KMS-11 (cell line): ENCODE measurements at regions not wholly inside any gene's neighbourhood (a gene's known extent, or its start where the extent isn't known, plus 50 kb on each side); places are given as distances from the start of the nearest gene placed in this dataset.

Source experiments
- H2AFZ ChIP-seq: fragments of 200-600 bp; sonication (generic); 2 replicates; pipeline ENCODE4 v1.6.1; 2016; ENCODE audit warnings: antibody characterized with exemption, mixed run types, low read depth
- H3K27ac ChIP-seq: fragments of 200-600 bp; sonication (generic); 2 replicates; pipeline ENCODE4 v1.6.1; 2016; ENCODE audit warnings: mild to moderate bottlenecking, mixed run types
- H3K27me3 ChIP-seq: fragments of 200-600 bp; sonication (generic); 2 replicates; pipeline ENCODE4 v1.6.1; 2017; ENCODE audit warnings: mild to moderate bottlenecking, low read depth, mixed run types, moderate library complexity; ENCODE audit not compliant: insufficient read depth
- H3K36me3 ChIP-seq: fragments of 200-600 bp; sonication (generic); 2 replicates; pipeline ENCODE4 v1.6.1; 2017; ENCODE audit warnings: mild to moderate bottlenecking, mixed run types; ENCODE audit not compliant: insufficient read depth
- H3K4me1 ChIP-seq: fragments of 200-600 bp; sonication (generic); 2 replicates; pipeline ENCODE4 v1.6.1; 2016; ENCODE audit warnings: mild to moderate bottlenecking, low read depth, mixed run types; ENCODE audit not compliant: poor library complexity, severe bottlenecking
- H3K4me2 ChIP-seq: fragments of 200-600 bp; sonication (generic); 2 replicates; pipeline ENCODE4 v1.7.0; 2016; ENCODE audit warnings: mild to moderate bottlenecking, mixed run types
- H3K4me3 ChIP-seq: fragments of 200-600 bp; sonication (generic); IDR thresholded peaks from 2 replicates; pipeline ENCODE4 v1.6.1; 2017; ENCODE audit warnings: low read depth, low read length, mixed read lengths; ENCODE audit not compliant: insufficient read depth
- H3K79me2 ChIP-seq: fragments of 200-600 bp; sonication (generic); 2 replicates; pipeline ENCODE4 v1.6.1; 2016; ENCODE audit warnings: low read depth, mixed run types; ENCODE audit not compliant: insufficient read depth
- H3K9ac ChIP-seq: fragments of 200-600 bp; sonication (generic); 2 replicates; pipeline ENCODE4 v1.6.1; 2016; ENCODE audit warnings: mild to moderate bottlenecking, mixed run types
- H4K20me1 ChIP-seq: fragments of 200-600 bp; sonication (generic); 2 replicates; pipeline ENCODE4 v1.6.1; 2016; ENCODE audit warnings: mild to moderate bottlenecking, mixed run types; ENCODE audit not compliant: insufficient read depth
- TF ChIP-seq, protein P1 (sequence below): fragments of 200-600 bp; sonication (generic); conservative IDR thresholded peaks from 2 replicates; pipeline ENCODE4 v1.6.1; 2017; ENCODE audit warnings: low read depth, mild to moderate bottlenecking, antibody characterized with exemption, low read length, moderate library complexity, mixed read lengths

DNA sequence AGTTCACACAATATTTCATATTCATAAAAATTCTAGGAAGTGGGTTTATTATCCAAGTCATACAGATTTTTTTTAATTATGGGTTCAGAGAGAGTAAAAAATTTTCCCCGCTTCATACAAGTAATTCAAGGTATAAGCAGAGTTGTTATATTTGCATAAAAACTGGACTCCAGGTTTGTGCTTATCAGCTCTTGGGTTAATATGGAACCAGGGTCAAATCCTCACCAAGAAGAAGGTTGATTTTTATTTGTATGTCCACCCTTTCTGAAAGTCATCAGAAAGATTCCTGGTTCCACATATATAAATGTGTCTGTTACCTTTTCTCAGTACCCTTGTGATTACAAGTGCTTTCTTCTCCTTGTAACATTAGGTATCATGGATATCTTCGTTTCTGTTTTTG lies 143.8 kb upstream of the PKN2 start:
- Histone ChIP-seq H3K27me3 (no peaks in the 10 kb centered on the region), H3K27ac (no peak overlapping the region), H3K36me3 (no peaks in the 10 kb centered on the region), H4K20me1 (no peaks in the 10 kb centered on the region), H3K4me3 (no peak overlapping the region), H3K9ac (no peak overlapping the region), H3K79me2 (no peaks in the 10 kb centered on the region), H3K4me2 (no peak overlapping the region), H3K4me1 (no peaks in the 10 kb centered on the region), H2AFZ (no peak overlapping the region)
- TF ChIP-seq, protein P1, sequence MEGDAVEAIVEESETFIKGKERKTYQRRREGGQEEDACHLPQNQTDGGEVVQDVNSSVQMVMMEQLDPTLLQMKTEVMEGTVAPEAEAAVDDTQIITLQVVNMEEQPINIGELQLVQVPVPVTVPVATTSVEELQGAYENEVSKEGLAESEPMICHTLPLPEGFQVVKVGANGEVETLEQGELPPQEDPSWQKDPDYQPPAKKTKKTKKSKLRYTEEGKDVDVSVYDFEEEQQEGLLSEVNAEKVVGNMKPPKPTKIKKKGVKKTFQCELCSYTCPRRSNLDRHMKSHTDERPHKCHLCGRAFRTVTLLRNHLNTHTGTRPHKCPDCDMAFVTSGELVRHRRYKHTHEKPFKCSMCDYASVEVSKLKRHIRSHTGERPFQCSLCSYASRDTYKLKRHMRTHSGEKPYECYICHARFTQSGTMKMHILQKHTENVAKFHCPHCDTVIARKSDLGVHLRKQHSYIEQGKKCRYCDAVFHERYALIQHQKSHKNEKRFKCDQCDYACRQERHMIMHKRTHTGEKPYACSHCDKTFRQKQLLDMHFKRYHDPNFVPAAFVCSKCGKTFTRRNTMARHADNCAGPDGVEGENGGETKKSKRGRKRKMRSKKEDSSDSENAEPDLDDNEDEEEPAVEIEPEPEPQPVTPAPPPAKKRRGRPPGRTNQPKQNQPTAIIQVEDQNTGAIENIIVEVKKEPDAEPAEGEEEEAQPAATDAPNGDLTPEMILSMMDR = no peak

- H3K4me3 ChIP-seq = no peak overlapping the region
- H3K27me3 ChIP-seq = no peaks in the 10 kb centered on the region
- H3K4me1 ChIP-seq = no peaks in the 10 kb centered on the region
- H4K20me1 ChIP-seq = no peaks in the 10 kb centered on the region
- no peaks in the 10 kb centered on the region for H3K79me2 ChIP-seq
- H3K4me2 ChIP-seq = no peak overlapping the region
- H3K27ac ChIP-seq = no peak overlapping the region
- H3K36me3 ChIP-seq = no peaks in the 10 kb centered on the region
- TF ChIP-seq, protein P1 = no peak
- H2AFZ ChIP-seq = no peak overlapping the region
- H3K9ac ChIP-seq = no peak overlapping the region
These were observed 142.5 kb upstream of the PKN2 start for GRCh38 chr1:88541596-88541995.

GRCh38 chr1:88544195-88544594 lies 139.9 kb upstream of the PKN2 start:
- Histone ChIP-seq H3K9ac (no peak overlapping the region), H3K79me2 (no peaks in the 10 kb centered on the region), H3K4me1 (no peaks in the 10 kb centered on the region), H3K27ac (no peak overlapping the region), H3K27me3 (no peaks in the 10 kb centered on the region), H3K36me3 (no peaks in the 10 kb centered on the region), H2AFZ (no peak overlapping the region), H3K4me3 (no peak overlapping the region), H4K20me1 (no peaks in the 10 kb centered on the region), H3K4me2 (no peak overlapping the region)
- TF ChIP-seq, protein P1 = no peak

DNA sequence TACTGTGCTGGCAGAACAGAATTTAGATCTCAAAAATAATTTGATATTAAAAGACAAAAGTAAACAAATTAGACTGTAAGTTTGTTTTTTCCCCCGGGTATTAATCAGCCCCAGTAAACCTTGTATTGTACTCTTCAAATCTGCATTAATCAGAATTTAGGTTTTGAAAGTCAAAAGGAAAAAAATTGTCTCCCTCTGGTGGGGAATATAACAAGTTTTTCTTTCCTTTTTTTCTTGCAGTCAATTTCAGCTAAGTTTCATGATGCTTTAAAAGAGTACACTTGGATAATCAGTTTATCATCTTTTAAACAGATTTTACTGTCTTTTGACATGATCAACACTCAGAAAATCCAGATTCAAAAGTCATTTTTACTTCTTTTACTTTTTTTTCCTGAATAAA lies 134.5 kb upstream of the PKN2 start:
- TF ChIP-seq, protein P1 = 0 out of 2 replicates have a peak, but pooled peaks have one; percentile 26
- Histone ChIP-seq H3K4me3 (no peak overlapping the region), H2AFZ (no peak overlapping the region), H3K27me3 (no peaks in the 10 kb centered on the region), H3K27ac (no peak overlapping the region), H4K20me1 (no peaks in the 10 kb centered on the region), H3K9ac (no peak overlapping the region), H3K36me3 (no peaks in the 10 kb centered on the region), H3K4me1 (no peaks in the 10 kb centered on the region), H3K4me2 (no peak overlapping the region), H3K79me2 (no peaks in the 10 kb centered on the region)

DNA sequence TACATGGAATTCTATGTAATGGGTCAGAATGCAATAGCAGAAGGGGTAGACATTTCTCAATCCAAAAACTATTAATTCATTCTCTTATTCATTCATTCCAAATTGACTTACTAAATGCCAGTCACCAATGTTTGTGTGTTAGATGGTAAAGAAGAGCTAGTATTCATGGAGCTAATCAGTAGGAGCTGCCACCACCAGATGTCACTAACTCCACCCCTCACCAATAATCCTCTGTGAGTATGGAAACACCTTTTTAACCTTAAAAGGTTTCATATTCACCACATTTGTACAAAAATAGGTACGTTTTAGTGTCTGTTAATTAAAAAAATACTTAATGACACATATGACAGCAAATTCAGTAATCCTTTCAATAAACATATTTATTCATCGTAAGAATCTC lies 131.8 kb upstream of the PKN2 start:
- H3K36me3 ChIP-seq = no peaks in the 10 kb centered on the region
- H3K4me3 ChIP-seq = no peak overlapping the region
- no peaks in the 10 kb centered on the region for H3K4me1 ChIP-seq
- no peaks in the 10 kb centered on the region for H4K20me1 ChIP-seq
- TF ChIP-seq, protein P1 = no peak
- H3K79me2 ChIP-seq = no peaks in the 10 kb centered on the region
- no peak overlapping the region for H3K9ac ChIP-seq
- no peaks in the 10 kb centered on the region for H3K27me3 ChIP-seq
- H3K27ac ChIP-seq = no peak overlapping the region
- H2AFZ ChIP-seq = no peak overlapping the region
- H3K4me2 ChIP-seq = no peak overlapping the region
